ENCODE measurements at regions not wholly inside any gene's neighbourhood (a gene's known extent, or its start where the extent isn't known, plus 50 kb on each side); places are given as distances from the start of the nearest gene placed in this dataset.

GRCh38 chr13:104372095-104372655 lies 1306.0 kb upstream of the SLC10A2 start:
- H3K9ac ChIP-seq, result no peak overlapping the region
- H3K4me3 ChIP-seq (IDR thresholded peaks at IDR 0.05; ENCODE audit: insufficient read depth, low read depth, low read length), result no peak overlapping the region
- no peaks in the 10 kb centered on the region for H4K20me1 ChIP-seq (ENCODE audit: insufficient read depth)
- H3K36me3 ChIP-seq (ENCODE audit: insufficient read depth), result no peaks in the 10 kb centered on the region
- H3K27ac ChIP-seq, result no peak overlapping the region
- no peaks in the 10 kb centered on the region for H3K4me1 ChIP-seq (ENCODE audit: low read depth, poor library complexity, severe bottlenecking)
- H3K27me3 ChIP-seq (ENCODE audit: insufficient read depth, low read depth), result no peaks in the 10 kb centered on the region
- H3K4me2 ChIP-seq, result no peak overlapping the region
- H2AFZ ChIP-seq (ENCODE audit: low read depth), result no peak overlapping the region
- no peaks in the 10 kb centered on the region for H3K79me2 ChIP-seq (ENCODE audit: insufficient read depth, low read depth)
- TF ChIP-seq CTCF (conservative IDR thresholded peaks at IDR 0.05; ENCODE audit: low read depth, low read length), result no peak

GRCh38 chr13:104365430-104365829 lies 1299.2 kb upstream of the SLC10A2 start:
- TF ChIP-seq CTCF (conservative IDR thresholded peaks at IDR 0.05; ENCODE audit: low read depth, low read length), result no peak
- Histone ChIP-seq H3K27ac (no peak overlapping the region), H3K4me3 (IDR thresholded peaks at IDR 0.05; ENCODE audit: insufficient read depth, low read depth, low read length) (no peak overlapping the region), H3K36me3 (ENCODE audit: insufficient read depth) (no peaks in the 10 kb centered on the region), H3K4me2 (no peak overlapping the region), H3K79me2 (ENCODE audit: insufficient read depth, low read depth) (no peaks in the 10 kb centered on the region), H3K4me1 (ENCODE audit: low read depth, poor library complexity, severe bottlenecking) (no peaks in the 10 kb centered on the region), H3K27me3 (ENCODE audit: insufficient read depth, low read depth) (no peaks in the 10 kb centered on the region), H2AFZ (ENCODE audit: low read depth) (no peak overlapping the region), H3K9ac (no peak overlapping the region), H4K20me1 (ENCODE audit: insufficient read depth) (no peaks in the 10 kb centered on the region)

GRCh38 chr13:104357672-104358354 lies 1291.6 kb upstream of the SLC10A2 start:
- H3K36me3 ChIP-seq (ENCODE audit: insufficient read depth), result no peaks in the 10 kb centered on the region
- H3K4me1 ChIP-seq (ENCODE audit: low read depth, poor library complexity, severe bottlenecking), result no peaks in the 10 kb centered on the region
- H3K4me3 ChIP-seq (IDR thresholded peaks at IDR 0.05; ENCODE audit: insufficient read depth, low read depth, low read length), result no peak overlapping the region
- H3K79me2 ChIP-seq (ENCODE audit: insufficient read depth, low read depth), result no peaks in the 10 kb centered on the region
- no peak overlapping the region for H3K27ac ChIP-seq
- H3K9ac ChIP-seq, result no peak overlapping the region
- no peak for TF ChIP-seq CTCF (conservative IDR thresholded peaks at IDR 0.05; ENCODE audit: low read depth, low read length)
- H3K4me2 ChIP-seq, result no peak overlapping the region
- no peak overlapping the region for H2AFZ ChIP-seq (ENCODE audit: low read depth)
- no peaks in the 10 kb centered on the region for H3K27me3 ChIP-seq (ENCODE audit: insufficient read depth, low read depth)
- no peaks in the 10 kb centered on the region for H4K20me1 ChIP-seq (ENCODE audit: insufficient read depth)

GRCh38 chr13:104357174-104357573 lies 1291.0 kb upstream of the SLC10A2 start:
- Histone ChIP-seq H3K27ac (no peak overlapping the region), H3K79me2 (ENCODE audit: insufficient read depth, low read depth) (no peaks in the 10 kb centered on the region), H4K20me1 (ENCODE audit: insufficient read depth) (no peaks in the 10 kb centered on the region), H3K9ac (no peak overlapping the region), H3K4me3 (IDR thresholded peaks at IDR 0.05; ENCODE audit: insufficient read depth, low read depth, low read length) (no peak overlapping the region), H3K4me1 (ENCODE audit: low read depth, poor library complexity, severe bottlenecking) (no peaks in the 10 kb centered on the region), H3K4me2 (no peak overlapping the region), H3K27me3 (ENCODE audit: insufficient read depth, low read depth) (no peaks in the 10 kb centered on the region), H3K36me3 (ENCODE audit: insufficient read depth) (no peaks in the 10 kb centered on the region), H2AFZ (ENCODE audit: low read depth) (no peak overlapping the region)
- no peak for TF ChIP-seq CTCF (conservative IDR thresholded peaks at IDR 0.05; ENCODE audit: low read depth, low read length)

Data from KMS-11 (cell line).